ENCODE measurements at regions not wholly inside any gene's neighbourhood (a gene's known extent, or its start where the extent isn't known, plus 50 kb on each side); places are given as distances from the start of the nearest gene placed in this dataset.

DNA sequence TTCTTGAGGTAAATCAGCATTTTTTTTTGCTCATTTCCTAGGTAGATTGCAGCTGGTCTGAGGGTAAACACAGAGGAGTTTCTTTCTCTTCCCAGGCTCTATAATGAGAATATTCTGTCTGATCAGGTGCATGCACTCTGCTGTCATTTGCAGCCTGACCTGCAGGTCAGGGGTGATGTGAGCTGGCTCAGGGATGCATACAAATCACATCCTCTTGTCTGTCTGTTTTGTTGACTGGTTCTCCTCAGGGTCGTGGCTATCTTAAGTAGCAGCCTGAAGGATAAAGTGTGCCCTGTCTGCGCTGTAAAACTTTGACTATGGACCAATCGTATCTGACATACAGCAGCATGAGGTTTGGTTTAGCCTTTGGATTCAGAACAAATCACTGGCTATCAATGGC, 183.4 kb upstream of the POU3F2 start:
- no peak for DNase-seq

DNA sequence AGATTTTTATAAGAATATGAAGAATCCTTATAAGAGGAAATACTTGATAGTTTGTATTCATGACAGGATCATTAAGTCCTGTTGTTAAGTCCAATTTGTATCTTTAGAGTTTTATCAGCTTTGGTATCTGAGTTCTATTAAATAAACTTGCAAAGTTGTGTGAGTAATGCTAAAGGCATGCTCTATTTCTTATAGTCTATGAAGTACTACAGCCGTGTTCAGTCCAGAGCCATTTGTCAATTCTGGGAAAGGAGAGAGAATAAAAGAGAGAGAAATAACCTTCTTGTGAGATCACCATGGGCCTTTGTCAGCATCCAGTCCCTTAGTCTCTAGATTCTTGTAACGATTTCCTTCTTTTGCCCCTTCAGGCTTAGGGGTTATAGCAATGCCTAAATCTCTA, 181.2 kb upstream of the POU3F2 start:
- DNase-seq: no peak

DNA sequence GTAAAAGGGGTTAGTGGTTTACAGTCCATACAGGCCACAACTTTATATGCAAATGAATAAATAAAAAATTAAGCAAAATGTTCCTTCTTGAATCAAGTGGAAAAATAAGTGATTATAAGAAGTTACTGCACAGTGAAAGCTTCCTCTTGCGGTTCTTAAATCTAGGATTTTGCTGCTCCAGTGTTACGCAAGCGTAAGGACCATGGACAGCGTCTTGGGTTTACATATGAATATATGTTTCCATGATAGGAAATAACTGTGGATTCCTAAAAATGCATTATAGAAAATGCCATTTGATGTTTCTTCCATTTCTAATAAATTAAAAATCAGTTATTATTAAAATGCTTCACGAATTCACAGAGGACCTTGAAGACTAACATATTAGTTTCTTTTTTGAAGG, 176.6 kb upstream of the POU3F2 start:
- DNase-seq: no peak

DNA sequence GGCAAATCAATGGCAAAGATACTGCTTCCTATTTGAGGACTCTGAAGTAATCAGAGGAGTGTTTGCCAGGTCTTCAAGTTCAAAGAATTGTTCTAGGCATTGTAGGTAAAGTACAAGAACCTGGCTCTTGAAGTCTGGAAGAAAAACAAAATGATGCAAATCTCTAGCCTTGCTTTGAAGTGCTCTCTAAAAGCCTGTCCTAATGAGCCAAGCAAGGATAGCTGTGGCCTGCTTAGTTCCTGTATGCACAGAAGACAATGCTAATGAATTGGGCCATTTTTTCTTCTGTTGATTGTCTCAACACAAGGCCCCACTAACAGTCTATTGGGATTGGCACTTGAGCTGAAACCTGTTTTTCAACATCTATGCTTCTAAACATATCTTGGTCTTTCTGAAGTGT, 165.0 kb upstream of the POU3F2 start:
- no peak for DNase-seq

DNA sequence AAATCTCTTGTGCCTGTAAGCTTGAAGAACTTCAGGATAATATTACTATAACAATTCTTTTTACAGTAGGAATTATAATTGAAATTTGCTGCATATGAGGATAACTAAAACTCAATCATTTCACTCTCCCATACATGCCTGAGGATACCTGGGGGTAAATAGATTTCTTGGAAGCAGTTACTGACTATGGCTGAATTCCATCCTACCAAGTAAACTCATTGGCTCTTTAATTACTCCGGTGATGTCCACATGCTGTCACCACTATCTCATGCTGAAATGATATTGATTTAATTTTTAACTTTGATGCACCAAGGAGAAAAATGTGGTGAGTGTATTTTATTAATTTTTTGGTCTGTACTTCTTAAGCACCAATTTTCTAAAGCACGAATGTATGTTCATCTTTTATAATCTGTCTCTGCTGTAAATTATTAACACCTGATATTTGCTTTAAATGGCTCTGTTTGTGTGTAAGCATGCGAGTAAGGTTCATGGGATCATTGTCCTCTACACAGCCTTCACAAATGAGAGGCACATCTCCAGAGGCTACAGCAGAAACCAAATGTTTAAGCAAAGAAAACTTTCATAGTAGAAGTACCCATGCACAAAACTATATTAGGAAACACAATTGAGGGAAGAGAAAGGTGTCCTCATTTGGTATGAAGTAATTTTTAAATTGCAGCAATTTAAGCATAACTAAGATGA, 164.2 kb upstream of the POU3F2 start:
- no peak for DNase-seq

DNA sequence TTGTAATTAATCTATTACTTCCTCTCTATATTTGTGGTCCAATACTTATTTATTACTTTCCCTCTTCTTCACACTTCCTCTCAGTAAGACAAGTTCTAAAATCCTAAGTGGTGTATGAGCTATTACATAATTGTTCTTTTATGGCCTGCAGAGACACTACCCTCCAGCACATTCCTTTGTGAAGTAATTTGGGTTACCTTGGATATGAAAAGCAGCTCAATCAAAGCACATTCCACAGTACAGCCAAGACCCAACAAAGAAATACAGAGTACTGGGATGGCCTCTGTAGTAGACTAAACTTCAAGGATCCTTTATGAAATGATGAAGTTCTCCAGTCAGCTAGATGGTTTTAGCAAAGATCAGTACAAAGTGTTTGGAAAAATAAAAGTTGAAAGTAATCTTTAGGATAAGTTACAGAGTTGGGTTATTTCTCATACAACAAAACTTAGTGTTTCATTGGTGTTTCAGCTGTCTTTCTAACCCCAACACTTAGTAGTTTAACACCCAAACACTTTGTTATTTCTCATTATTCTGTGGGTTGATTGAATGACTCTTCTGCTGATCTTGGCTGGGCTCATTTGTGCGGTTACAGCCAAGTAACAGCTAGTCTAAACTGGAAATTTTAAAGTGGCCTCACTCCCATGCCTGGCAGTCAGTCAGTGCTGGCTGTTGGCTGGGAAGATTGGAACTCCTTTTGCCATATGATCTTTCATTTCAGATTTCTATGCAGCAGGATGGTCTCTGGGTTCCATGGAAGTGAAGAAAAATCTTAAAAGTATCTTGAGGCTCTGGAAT, 161.5 kb upstream of the POU3F2 start:
- DNase-seq: no peak

DNA sequence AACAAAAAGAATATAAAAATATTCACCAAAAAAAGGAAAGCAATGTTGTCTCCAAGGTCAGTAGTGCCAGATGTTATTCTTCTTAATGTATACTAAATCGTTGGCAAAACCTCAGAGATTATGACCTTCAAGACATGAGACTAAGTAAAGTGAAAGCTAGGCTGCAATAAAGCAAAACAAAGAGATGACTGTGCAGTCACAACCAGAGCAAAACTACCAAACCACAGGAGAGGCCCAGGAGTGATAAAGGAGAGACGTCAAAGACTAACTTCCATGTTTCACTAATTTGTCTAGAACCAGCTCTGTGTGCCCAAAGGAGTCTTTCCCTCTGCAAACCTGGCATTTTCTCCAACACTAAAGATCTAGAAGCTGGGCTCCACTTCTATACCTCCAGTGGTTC, 155.9 kb upstream of the POU3F2 start:
- no peak for DNase-seq

DNA sequence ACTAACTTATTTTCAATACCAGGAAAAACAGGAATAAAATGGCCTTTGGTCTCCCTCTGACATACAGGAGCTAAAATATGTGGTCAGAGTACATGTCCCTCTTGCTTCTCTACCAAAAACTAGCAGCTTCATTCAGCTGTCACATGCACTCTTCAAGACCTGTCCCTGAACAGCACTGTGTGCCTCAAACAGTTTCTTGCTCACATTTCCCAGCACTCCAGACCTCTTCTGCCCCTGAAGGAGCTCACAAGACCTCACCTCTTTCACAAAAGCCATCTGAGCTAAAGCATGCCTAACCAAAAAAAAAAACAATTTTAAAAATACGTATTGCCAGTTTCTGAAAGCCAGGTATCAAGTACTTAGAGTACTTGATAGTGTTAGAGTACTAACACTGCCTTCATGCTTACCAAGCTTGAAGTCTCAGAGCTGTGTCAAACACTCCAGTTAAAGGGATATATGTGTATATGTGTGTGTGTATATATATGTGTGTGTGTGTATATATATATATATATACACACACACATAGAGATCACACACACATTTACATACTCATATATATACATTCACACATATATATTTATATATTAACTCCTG, 148.3 kb upstream of the POU3F2 start:
- DNase-seq: no peak

DNA sequence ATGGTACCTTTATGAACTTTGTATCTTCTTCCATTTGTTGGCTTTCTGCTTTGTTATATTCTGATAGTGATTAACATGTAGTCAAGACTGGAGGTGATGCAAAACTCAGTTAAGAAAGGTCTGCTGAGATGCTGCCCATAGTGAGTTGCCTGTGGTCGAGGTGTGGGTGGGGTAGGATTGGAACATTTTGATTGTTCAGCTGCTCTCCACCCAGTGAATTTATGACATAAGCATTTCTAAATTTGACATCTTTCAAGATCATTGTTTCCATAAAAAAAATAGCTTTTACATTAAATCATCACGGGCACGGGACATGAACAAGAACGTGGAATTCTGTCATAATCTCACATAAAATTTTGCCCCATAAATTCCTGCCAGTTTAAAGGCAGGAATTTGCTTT, 146.6 kb upstream of the POU3F2 start:
- DNase-seq: no peak

DNA sequence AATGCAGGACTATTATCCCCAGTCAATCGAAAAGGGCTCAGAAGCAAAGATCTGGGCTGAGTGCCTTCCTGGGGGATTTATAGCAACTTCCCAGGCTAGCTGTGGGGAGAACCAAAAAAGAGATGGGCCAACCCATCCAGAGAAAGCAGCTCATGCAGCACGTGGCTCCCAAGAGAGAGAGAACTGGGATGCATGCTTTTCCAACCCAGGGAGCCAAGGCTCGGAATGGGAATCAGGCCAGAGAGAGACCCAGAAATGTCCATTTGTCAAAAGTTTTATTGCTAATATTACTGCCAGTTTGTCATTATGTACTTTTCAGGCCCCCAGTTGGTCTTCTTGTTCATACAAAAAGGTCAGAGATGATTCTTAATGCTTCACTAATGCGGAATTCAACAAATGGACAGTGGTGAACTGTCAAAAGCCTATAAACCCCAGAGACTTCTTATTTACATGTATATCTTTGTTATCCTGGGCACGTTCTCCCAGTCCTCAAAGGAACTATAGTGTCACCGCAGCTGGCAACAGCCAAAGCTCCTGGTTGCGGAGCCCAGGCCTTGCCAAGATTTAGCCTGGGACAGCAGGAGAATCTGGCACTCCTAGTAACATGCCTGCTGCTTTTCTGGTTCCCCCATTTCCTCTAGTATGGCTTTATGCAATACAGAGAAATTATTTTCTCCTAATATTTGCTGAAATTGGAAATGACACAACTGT, 139.1 kb upstream of the POU3F2 start:
- no peak for DNase-seq

DNA sequence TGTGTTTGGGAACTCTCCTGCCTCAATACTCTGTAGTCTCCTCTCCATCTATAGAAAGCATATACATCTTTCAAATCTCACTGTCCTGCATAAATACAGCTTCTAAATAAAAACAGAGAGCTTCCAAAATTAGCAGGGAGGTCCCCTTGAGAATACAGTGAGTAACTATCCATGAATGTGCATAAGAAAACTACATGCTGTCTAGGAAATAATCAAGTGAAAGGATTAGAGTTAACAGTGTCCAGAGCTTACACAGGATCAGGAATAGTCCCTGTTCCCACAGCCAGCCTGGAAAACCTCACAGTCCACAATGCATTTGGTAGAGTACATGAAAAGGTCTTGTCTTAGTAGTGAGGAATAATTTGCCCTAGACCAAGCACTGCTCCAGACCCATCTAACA, 123.0 kb upstream of the POU3F2 start:
- DNase-seq: no peak

DNA sequence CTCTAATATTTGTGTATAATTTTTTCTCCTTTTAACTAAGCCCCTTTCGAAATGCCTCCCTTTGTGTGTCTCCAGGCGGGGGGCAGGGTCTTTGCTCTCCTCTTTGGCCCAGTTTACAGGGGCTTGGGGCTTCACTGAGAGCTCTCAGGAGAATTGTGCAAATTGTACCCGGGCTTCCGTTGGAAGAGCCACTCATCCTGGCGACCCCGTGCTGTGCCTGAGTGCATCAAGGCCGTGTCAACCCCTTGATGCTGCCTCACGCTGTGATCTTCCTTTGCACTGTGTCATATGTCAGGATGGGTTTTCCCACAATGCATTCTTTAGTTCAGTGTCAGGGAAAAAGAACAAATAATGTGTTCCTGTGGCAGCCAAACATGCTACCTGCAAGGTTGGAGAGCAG, 118.0 kb upstream of the POU3F2 start:
- DNase-seq: no peak

DNA sequence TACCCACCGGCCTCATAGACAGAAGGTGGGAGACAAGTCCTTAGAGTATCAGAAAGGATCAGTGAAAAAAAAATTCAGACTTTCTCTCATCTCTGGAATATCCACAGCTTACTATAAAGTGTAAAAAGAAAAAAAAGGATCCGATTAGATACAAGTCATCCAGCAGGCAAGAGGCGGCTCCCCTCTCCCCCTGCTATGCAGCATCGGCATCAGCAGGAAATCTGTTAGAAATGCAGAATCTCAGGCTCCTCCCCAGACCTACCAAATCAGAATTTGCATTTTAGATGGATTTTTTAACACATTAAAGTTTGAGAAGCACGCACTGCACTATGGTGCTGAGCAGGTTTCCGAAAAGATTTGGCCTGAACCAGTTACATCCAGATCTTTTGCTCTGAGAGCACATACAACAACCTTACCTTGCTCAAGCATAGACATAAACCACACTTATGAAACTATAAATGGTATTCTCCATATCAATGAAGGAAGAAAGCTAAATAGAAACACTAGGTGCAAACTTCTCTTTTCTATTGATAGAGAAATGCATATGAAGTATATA, 117.0 kb upstream of the POU3F2 start:
- DNase-seq: no peak

DNA sequence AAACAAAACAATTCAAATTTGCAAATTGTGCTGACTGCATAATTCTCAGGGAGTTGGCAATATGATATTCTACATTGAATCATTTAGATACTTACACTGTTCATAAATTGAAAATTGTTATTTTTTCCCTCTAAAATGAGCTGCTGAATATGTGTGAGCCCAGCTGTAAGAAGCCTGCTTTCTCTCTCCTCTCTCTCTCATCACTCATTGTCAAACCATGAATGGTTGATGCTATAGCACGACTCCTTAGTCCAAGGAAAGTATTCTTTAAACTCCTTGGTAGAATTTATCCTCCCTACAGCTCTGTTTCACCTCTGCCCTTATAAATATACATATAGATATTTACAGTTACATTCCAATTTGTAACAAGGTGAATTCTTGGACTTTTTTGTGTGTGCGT, 116.4 kb upstream of the POU3F2 start:
- no peak for DNase-seq

DNA sequence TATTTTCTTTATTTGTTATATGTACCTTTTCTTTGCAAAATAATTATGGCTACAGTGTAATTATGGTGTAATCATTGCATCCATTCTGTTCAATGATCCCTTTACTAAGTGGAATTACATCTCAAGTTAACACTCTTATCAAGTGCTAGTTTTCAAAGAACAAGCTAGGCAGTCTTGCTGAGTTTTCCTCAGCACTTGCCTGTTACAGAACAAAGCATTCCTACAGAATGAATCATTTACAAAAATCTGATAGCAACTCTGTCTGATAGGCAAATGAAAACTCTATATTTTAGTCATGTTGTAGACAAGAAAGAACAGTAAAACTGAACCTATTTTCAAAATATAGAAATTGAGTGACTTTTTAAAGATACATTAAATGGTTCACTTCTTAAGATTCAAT, 109.8 kb upstream of the POU3F2 start:
- no peak for DNase-seq

DNA sequence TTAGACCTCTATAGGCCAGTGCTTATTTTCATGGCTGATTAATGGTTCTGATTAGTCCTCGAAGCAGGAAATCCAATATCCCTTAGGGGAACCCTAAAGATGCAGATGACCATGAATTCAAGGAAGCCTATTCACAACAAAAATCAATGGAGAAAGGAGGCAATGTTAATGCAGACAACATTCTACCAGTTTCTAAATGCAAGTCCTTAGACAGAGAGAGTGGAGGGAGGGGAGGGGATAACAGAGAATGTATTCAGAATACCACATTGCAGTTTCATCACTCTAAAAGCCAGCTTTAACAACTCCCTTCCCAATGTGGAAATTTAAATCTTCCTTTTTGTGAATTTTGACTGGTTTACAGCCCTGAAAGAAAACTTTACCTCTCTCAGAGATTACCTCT, 87.1 kb upstream of the POU3F2 start:
- DNase-seq: no peak

DNA sequence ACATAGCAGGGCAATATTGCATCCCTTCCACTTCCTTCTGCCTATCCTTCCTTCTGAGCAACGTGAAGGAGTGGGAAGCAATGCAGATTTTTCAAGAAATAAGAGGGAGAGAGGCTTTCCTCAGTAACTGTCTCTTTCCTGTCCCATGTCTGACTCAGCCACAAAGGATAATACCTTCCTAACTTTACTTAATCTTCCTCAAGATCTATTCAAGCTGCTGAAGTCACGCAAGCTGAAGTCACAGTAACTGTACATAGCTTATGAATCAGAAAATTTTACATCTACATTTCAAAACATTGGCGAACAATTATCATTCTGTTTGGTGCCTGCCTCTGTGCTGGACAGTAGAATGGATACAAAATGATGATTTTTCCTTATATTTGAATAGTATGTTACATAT, 86.4 kb upstream of the POU3F2 start:
- DNase-seq: no peak

DNA sequence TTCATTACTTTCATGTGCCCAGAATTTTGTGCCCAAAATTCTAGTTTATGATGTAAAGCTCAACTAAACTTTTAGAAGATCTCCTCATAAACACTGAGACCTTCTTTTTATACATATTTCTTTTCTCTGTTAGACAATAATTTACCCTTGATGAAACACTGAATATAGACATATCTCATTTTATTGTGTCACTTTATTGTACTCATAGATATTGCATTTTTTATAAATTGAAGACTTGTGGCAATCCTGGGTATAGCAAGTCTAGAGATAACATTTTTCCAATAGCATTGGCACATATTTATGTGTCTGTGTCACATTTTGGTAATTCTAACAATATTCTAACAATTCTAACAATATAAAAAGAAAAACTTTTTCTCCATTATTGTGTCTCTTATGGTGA, 74.9 kb upstream of the POU3F2 start:
- DNase-seq: no peak

DNA sequence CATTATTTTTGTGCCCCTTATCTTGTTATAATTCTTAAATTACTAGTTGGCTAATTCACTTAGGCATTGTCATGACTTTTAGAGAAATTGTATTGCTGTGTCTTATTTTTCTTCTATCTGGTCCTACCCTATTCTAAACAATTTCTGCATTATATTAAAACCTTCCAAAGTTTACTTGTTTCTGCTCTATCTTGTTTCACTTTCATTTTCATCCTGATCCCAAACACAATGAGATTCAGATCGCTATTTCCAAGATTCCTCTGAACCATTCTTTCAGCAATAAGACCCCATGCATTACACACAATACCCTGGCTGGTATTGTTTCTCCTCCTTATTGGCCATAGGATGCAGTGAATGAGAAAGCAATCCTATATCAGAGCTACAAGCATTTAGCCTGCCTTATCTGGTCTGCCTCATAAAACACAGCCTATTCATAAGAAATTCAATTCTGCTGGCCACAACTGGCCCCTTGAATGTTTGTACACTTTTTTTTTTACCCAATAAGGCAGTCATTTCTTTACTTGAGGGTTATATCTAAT, 69.9 kb upstream of the POU3F2 start:
- no peak for DNase-seq

DNA sequence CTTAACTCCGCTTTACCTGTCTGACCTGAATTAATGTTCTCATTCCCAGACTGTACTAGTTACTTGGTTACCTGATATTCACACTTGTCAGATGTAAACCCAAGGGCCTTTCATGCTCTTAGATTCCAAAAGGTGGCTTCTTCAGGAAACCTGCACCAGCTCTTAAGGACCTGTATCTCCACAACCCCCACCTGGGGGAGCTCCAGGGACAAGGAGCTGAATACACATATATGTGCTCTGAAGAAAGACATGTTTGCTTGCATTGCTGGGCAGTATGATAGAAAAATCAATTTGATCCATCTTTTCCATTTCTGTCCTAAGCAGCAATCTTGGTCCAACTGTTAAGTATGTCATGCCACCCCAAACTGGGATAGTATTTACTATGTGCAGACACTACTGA, 64.8 kb upstream of the POU3F2 start:
- DNase-seq: no peak

DNA sequence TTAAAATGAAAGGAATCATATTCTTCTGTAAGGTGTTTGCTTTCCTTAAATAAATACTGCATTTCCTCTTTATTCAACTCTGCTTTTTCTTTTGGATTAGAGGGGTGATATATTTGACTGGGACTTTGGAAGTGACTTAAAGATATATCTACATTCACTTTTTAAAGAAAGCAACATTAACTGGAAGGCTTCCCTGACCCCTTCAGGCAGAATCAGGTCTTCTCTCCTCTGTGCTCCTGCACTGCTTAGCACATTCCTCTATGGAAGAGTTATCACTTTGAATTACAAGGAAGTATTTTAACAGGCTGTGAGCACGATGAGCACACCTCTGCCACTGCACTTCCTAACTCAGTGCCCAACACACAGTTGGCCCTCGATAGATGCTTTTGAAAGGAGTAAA, 59.2 kb upstream of the POU3F2 start:
- DNase-seq: no peak

DNA sequence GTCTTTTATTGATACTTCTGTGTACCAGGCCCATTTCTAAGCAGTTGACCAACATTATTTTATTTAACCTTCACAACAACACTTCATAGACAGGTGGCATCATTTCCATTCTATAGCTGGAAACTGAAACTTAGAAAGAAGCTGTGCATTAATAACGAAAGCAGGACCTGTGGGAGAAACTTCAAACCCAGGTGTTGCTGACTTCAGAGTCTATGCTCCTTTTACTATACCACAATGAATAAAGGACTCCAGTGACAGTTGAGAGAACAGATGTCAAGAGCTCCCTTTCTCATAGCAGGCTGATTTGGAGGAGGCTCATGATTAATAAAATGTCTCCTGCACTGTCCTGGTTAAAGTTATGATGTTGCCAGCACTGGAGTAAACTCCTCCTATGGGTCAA, 56.6 kb upstream of the POU3F2 start:
- DNase-seq: no peak

DNA sequence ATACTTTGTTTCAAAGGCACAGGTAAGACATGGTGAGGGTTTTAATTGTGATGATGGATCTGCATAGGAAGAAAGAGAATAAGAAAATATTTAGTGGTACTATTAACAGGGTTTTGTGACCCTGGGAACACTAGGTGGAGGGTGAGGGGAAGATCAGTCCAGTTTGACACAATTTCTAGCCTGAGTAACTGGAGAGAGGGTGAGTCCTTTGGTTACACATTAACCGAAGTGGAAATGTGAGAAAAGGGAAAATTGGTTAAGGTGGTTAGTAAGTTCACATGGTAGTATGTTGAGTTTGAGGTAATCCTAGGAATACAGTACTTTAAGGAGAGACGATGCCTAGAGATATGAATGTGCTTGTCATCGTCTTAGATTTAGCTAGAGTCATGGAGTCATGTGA, 54.8 kb upstream of the POU3F2 start:
- DNase-seq: no peak
